Right ventricle myocardium superior (tissue), 1 donor: ENCODE measurements at regions not wholly inside any gene's neighbourhood (a gene's known extent, or its start where the extent isn't known, plus 50 kb on each side); places are given as distances from the start of the nearest gene placed in this dataset.
"Not testable (repeated sequence)": the region's sequence is repeated elsewhere in the genome, so short reads cannot be mapped to it uniquely, and the experiment has no call there.

Source experiments
- ATAC-seq: fragments of 200-7000 bp; cut with Tn5 transposase; one replicate; pipeline ENCODE4 v1.9.1; 2020; ENCODE audit warnings: mild to moderate bottlenecking; ENCODE audit not compliant: poor library complexity
- DNase-seq: peaks from one replicate; pipeline ENCODE4 v3.0.0-alpha.2; 2020
- intact Hi-C: fragments of 100-400 bp; cut with DNase I; formaldehyde crosslinking; loops from one replicate; pipeline ENCODE4 v1.11.2; 2022
- donor health status: DM: no; HTN: yes; CAD: no; lungs with severe emphysema.

DNA sequence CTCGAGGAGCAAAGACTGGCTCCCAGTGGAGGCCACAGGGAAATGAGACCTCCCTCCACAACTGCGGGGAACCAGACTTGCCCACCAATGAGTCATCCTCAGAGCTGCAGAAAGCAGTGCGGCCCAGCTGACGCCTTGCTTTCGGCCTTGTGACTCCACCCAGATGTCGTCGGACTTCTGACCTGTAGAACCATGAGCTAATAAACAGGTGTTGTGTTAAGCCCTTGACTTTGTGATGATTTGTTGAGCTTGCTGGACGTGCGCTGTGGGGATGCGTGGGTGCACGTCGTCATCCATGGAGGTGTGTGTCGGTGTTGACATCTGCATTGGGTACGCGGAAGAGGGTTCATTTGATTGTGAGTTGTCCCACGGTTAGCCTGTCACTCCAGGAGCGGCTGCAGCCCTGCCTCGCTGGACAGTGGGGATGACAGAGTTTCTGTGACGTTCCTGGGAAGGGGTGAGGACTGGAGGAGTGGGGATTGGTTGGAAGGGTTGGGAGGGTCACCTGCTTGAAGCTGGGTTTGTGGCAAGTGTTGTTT lies 154.1 kb downstream of the SH3BP4 start:
- ATAC-seq (no peak), DNase-seq (no peak)
- intact Hi-C loops: loop anchor here (5.0 to 10.0 kb wide), 2 partner anchors 231 to 554 kb away; no protein-coding TSS in a partner anchor

DNA sequence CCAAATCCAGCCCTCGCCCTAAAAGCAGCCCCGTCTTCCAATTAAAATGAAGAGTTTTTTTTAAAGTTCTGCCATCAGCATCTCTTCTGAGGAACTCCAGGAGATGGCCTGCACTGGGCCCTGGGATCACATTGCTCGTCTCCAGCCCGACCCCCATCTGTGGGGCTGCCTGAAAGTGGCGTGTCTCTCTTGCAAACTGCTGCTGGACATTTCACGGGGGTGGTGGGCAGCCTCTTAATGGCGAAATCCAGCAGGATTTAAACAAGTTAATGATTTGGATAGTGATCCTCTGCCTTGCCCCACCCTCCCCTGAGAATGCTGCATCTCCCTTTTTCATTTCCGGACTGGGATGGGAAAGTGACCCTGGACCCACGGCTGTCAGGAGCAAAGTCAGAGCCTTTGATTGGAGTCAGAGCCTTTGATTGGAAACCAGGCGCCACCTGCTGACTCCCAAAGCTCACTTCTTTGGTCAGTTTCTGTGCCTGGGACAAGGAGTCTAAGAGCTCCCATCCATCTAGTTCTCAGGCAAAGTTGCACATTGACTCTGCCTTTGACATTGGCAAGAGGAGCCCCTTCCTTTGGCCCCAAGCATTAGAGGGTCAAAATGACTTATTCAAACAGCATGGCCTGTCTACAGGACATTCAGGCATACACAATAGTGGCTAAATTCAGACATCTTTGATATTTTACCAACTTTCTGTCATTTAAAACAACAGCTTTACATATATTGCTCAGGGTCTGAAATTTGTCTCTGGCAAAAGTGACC lies 155.2 kb downstream of the SH3BP4 start:
- intact Hi-C loops: loop anchor here (5.0 to 10.0 kb wide), 2 partner anchors 232 to 555 kb away; no protein-coding TSS in a partner anchor
- DNase-seq (peak; percentile 69), ATAC-seq (peak; percentile 80)

DNA sequence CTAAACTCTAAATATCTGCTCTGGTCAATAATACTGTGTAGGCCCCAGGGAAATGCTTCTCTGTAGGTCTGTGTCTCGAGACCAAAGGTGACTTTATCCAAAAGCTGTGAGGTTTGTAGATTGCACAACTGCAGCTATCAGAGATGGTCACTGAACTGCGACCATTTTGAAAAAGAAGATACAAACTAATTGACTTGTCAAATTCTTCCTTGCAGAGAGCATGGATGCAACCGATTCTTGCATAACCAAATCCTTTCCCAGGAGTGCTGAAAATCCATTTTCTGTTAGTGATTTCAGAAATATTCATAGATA lies 155.8 kb downstream of the SH3BP4 start:
- ATAC-seq: no peak
- intact Hi-C loops: loop anchor here (5.0 to 10.0 kb wide), 2 partner anchors 233 to 555 kb away; no protein-coding TSS in a partner anchor

DNA sequence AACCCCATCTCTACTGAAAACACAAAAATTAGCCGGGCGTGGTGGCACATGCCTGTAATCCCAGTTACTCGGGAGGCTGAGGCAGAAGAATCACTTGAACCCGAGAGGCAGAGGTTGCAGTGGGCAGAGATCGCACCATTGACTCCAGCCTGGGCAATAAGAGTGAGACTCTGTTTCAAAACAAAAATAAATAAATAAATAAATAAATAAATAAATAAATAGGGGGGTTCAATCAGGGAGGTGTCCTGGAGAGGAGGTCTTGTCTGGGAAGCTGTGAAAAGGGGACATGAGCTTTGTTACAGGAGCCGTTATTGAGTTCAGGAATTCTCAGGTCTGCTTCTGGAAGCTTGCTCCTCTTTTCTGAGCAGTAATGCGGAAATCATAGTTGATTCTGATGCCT lies 157.7 kb downstream of the SH3BP4 start:
- DNase-seq, ATAC-seq: not testable (repeated sequence)
- intact Hi-C loops: loop anchor here (5.0 to 10.0 kb wide), 2 partner anchors 235 to 557 kb away; no protein-coding TSS in a partner anchor

More for the DNA sequence above, 155.8 kb downstream of the SH3BP4 start:
- no peak for DNase-seq

DNA sequence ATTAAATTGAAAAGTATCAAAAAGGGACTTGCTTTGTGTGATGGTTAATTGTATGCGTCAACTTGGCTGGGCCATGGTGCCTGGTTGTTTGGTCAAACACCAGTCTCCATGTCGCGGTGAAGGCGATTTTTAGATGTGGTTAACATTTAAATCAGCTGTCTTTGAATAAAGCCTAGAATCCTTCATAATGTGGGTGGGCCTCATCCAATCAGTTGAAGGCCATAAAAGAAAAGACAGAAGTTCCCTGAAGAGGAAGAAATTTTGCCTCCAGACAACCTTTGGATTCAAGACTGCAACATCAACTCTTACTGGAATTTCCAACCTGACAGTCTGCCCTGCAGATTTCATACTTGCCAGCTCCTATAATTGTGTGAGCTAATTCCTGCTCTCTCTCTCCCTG lies 160.5 kb downstream of the SH3BP4 start:
- intact Hi-C loops: no loop called here

DNA sequence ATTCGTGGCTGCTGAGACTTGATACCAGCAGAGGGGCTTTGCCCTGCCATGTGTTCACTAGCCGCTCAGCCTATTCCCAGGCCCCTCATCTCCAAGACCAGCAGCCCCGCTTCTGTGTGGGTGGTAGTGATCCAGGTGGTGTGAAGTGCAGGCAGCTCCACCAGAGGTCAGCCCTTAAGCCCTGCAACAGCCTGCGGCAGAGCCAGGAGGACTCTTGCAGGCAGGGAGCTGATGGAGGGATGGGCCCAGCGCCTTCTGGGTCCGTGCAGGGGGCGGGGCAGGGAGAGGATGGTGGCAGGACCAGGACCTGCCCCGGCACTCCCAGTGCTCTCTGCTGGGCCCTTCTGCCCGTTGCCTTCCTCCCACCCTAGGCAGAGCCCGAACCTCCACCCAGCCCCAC lies 162.0 kb downstream of the SH3BP4 start:
- DNase-seq (no peak), ATAC-seq (no peak)
- intact Hi-C loops: no loop called here

More for the DNA sequence above, 160.5 kb downstream of the SH3BP4 start:
- DNase-seq (no peak), ATAC-seq (no peak)

DNA sequence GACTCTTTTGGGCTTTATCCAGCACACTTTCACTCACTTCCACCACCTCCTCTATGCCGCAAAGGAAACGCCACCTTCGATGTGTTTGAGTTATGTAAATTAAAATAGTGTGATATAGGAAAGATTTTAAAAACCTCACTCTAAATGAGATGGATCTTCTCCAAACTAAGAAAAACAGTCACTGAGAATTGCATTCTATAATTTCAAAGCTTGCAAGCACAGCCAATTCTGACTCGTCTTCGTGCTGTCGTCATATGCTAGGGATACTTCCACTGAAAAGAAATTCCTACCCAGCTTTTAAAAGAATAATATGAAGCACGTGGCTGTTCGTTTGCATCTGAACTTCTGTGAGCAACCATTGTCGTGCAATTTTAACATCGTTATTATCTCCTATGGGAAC lies 162.5 kb downstream of the SH3BP4 start:
- intact Hi-C loops: no loop called here
- DNase-seq: no peak
- ATAC-seq: no peak

DNA sequence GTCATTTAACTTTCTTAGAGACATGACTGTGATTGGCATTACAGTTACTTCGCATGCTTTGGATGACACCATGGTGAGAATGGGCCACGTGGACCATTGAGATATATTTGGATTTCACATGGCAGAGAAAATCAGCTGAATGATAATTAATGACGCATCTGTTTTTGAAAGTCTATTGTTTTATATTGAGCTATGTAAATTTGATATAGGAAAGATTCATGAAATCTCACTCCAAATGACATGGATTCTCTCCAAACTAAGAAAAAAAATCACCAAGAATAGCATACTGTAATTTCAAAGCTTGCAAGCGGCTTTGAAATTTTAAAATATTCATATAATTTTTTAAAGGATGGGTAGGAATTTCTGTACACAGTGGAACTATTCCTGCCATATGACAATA lies 163.7 kb downstream of the SH3BP4 start:
- ATAC-seq (no peak), DNase-seq (no peak)
- intact Hi-C loops: no loop called here

DNA sequence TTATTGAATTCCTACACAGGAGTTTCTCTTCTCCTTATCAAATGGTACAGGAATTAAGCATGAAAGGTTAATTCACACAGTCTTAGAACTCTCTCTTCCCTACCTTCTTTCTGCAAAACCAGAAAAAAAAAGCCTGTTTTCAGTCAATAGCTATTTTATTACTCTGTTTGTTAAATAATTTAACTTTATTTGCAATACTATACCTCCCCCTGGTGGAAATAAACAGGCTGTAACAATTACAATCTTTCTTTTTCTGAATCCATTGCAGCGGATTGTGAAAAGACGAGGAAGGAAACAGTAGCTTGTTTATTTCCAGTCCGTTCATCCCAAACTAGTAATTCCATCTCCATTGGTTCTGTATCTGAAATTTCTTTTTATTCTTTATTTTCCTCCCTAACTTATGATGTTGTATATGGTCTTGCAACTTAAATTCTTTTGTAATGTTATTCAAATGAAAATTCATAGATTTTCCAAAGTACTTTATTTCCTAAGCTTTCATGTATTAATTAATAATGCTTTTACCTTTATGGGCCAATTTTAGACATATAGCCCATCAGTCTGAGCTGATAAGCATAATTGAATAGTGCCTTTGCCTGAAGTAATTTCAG lies 165.2 kb downstream of the SH3BP4 start:
- intact Hi-C loops: loop anchor here (2.0 kb wide), 1 partner anchor 568 kb away; no protein-coding TSS in a partner anchor
- ATAC-seq (no peak), DNase-seq (no peak)

DNA sequence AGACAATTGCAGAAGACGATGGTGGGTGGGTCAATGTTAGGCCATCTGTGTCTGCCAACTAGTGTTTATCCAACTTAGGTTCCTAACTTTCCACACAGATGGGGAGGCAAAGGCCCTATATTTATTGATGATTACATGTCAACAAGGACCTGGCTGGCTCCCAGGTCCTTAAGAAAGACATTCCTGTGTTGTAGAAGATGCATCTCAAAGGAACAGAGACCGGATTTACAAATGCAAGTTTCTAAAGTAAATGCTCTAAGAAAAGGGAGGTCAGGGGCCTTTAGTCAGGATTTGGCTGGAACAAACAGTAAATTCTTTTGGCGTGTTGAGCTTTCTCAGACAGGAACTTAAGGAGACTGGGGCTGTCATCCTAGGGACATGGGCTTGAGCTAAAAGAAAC lies 175.0 kb downstream of the SH3BP4 start:
- intact Hi-C loops: no loop called here
- no peak for ATAC-seq

DNA sequence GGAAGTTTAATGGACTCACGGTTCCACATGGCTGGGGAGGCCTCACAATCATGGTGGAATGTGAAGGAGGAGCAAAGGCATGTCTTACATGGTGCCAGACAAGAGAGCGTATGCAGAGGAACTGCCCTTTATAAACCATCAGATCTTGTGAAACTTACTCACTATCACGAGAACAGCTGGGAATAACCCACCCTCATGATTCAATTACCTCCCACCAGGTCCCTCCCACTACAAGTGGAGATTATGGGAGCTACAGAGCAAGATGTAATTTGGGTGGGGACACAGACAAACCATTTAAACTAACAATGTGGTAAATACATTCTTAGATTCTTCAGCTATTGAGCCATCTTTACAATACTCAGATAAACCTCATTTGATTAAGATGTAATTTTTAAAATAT lies 176.1 kb downstream of the SH3BP4 start:
- DNase-seq: no peak
- intact Hi-C loops: no loop called here
- no peak for ATAC-seq

More for the DNA sequence above, 175.0 kb downstream of the SH3BP4 start:
- DNase-seq: no peak

DNA sequence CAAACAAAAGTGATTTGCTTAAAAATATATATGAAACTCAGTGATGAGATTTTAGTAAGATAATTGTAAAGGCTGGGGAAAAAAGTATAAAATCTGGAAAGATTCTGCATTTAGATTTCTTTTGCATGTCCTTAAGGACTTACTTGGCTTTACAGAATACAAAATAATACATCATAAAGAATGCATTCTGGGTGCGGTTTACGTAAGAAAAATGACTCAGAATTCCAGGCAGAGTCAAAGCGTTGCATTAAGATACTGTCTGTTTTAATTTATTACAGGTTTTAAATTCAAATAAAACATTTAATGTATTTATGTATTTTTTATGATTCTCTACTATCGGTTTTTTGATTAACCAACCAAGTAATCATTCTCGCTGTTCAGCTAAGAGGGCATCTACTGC lies 178.0 kb downstream of the SH3BP4 start:
- intact Hi-C loops: no loop called here
- no peak for ATAC-seq
- DNase-seq: no peak

DNA sequence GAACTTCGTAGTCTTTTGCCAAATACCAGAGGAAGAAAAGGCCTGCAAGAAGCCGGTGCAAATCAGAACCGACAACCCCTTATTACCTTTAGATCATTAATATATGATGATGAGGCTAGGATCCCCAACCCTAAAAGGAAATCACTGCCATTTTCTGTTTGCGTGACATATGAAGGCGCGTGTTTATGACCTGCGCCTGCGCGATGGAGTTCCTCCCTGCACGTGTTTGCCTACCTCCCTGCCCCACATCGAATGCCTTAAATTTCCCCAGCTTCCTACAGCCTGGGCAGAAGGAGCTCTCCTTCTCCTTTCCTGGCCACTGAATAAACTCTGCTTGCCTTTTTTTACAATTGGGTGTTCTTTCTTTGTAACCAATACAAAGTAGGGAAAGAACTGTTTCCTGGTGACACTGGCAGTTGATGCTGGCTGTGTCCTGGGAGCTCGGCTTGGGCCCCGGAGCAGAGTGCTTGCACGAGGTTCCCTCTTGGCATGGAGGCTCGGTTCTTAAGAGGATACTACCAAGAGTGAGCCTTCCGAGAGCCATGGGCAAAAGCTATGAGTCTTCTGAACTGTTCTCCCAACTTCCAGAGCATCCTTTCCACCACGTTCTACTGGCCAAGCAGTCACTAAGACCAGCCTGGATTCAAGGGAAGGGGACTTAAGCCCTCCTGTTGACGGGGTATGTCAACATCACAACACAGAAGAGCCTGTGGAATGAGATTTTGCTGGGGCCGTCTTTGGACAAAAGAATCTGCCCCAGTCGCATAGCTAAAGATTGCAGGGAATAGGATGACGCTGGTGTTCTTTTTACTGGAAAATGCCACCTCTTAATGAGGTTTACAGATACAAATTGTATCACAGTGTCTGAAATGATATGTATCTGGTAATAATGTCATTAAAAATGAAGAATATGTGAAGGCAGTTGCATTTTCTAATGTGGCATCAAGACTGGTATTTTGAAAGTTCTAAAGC lies 179.8 kb downstream of the SH3BP4 start:
- ATAC-seq: no peak
- intact Hi-C loops: no loop called here

DNA sequence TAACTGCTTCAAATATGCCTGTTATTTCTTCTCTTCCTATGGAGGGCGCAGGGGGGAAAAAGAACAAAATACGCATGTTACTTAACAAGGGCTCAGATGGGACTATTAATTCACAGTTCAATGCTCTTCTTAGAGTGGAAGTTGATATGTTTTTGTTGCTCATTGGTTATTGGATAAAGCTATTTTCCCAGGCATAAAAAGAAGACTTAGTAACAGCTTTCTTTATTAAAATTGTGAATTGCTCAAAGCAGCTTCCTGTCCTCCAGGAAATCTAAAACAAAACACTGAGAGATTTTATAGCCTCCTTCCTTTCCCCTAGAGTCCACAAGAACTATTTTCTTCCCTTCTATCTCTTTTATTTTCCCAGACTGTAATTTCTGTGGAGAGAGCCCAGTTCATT lies 180.8 kb downstream of the SH3BP4 start:
- DNase-seq (no peak), ATAC-seq (no peak)
- intact Hi-C loops: no loop called here

More for the DNA sequence above, 179.8 kb downstream of the SH3BP4 start:
- no peak for DNase-seq

DNA sequence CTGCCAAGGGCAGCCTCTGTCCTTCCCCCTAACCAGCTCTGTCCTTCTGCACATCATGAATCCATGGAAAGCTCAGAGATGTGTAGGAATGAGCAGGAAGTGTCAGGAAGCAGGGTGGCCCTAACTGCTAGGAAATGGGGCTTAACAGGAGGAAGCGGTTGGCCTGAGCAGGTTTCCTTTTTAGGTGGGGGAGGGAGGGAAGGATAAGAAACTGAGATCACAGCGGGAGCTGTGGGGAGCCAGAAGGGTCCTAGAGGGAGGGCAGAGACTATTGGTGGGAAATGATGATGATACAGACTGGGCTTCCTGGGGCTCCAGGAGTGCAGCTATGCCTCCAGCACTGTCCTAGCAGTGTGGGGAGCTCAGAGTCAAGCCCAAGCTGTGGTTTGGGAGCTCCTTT lies 182.0 kb downstream of the SH3BP4 start:
- intact Hi-C loops: no loop called here
- no peak for ATAC-seq
- no peak for DNase-seq

DNA sequence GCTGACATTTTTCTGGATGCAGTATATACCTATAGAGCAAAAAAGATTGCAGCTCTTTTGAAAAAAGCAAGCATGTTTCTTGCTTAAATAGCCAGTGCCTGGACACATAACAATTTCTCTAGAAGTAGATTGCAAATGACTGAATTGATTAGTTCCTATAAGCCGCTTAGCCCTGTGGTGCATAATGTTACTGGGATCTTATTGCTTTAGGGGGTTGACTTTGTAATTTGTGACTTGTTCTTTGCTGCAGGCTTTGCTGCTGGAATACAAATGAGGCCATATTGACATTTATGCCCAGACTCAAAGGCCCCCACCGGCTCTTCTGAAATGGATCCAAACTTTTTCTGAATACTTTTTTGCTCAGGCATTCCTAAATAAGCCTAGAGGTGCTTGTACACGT lies 182.6 kb downstream of the SH3BP4 start:
- intact Hi-C loops: no loop called here
- DNase-seq (no peak), ATAC-seq (no peak)

DNA sequence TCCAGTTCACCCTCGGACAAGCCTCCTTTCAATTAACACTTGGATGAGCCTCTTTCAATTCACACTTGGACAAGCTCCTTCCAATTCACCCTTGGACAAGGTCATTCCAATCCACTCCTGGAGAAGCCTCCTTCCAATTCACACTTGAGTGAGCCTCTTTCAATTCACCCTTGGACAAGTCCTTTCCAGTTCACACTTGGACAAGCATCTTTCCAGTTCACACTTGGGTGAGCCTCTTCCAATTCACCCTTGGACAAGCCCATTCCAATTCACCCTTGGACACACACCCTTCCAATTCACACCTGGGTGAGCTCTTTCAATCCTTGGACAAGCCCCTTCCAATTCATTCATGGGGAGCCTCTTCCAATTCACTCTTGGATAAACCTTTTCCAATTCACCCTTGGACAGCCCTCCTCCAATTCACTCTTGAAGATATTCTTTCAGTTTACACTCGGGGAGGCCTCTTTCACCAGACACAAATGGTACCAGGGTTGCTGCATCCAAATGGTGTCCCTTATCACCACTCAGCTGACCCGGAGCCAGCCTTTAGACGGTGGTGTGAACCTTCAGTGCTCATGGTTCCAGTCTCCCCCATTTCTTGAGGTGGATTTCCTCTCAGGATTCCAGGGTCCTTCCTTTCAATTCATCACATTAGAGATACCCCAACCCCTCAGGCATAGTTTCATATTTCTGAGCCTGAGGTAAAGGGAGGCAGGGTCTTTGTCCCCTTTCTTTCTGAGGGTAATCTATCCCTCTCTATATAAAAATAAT lies 183.6 kb downstream of the SH3BP4 start:
- no peak for ATAC-seq
- DNase-seq: no peak
- intact Hi-C loops: loop anchor here (5.0 kb wide), 2 partner anchors 362 to 612 kb away; no protein-coding TSS in a partner anchor

DNA sequence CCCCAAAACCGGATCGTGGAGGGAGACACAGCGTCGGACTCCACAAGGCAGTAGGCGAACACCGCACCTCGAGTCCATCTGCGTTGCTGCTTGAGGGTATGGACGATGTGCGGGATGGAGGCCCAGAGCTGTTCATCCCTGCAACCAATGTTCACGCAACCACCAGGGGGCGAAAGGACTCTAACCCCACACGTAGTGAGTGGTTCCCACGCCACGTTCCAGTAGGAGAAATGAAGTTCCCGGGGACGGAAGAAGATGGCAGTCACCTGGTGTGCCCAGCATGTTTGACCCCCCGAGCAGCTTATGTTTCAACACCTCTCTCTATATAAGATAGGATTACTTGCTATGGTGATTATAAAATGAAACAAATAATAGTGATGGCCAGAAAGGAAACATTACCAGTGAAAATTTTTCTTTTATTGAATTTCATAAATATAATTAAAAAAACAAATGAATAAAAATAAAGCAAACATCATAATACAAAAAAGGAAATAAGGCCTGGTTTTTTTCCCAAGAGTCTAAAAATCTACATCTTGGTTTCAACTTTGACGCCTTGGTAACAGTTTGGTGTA lies 184.3 kb downstream of the SH3BP4 start:
- DNase-seq (peak; percentile 85), ATAC-seq (peak; percentile 94)
- intact Hi-C loops: loop anchor here (2.0 to 5.0 kb wide), 3 partner anchors 361 to 611 kb away; no protein-coding TSS in a partner anchor
